ENCODE measurements at regions not wholly inside any gene's neighbourhood (a gene's known extent, or its start where the extent isn't known, plus 50 kb on each side); places are given as distances from the start of the nearest gene placed in this dataset.

DNA sequence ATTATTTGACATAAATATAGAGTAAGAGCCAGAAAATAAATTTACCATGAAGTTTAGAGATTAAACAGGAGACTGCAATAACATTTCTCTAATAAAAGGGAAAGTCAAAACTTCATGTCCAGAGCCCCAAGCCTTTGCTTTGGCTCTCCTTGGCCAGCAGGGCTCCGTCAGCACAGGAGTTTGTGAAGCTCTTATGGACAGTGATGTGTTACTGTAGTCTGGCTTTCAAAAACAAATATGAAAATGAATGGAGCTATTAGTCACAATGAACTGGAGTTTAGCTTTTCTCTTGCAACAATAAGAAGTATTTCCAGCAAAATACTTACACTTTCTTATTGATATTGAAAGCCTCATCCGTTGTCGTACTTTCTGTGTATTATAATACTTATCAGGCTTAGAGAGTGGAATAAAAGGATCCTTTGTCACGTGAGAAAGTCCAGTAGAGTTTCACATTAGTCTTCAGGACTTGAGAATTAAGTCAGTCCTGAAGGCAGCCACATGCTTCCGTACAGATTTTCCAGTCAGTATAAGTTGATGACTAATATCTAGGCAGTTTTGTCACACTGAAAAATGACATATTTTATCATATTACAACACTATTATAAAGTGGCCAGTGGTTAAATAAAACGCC, 117.0 kb upstream of the PRL start:
- Histone ChIP-seq H3K9me2 (ENCODE audit: insufficient read depth) (no peaks in the 10 kb centered on the region), H3K36me3 (ENCODE audit: control insufficient read depth in 1 of 2, insufficient read depth in 2 of 2, low read length in 2 of 2) (no peaks in the 10 kb centered on the region), H3K27me3 (ENCODE audit: insufficient read depth, low read length) (no peaks in the 10 kb centered on the region), H3K9me3 (ENCODE audit: control insufficient read depth in 1 of 2, insufficient read depth in 1 of 2, low read depth in 1 of 2, low read length in 2 of 2) (peaks cover 0 to 3% of the 10 kb centered on the region in 2 experiments; a peak in 1 of 4 replicates), H3K9ac (ENCODE audit: low read length) (no peak overlapping the region), H3K79me2 (ENCODE audit: insufficient read depth, low read length) (no peaks in the 10 kb centered on the region), H3K4me1 (ENCODE audit: control insufficient read depth in 1 of 2, insufficient read depth in 2 of 2, low read length in 2 of 2) (no peaks in the 10 kb centered on the region), H3K4me3 (replicated peaks in 1 of 2; ENCODE audit: low read depth in 1 of 2, low read length in 2 of 2) (no peak overlapping the region), H3K4me2 (ENCODE audit: low read length) (no peak overlapping the region), H4K20me1 (ENCODE audit: insufficient read depth) (no peaks in the 10 kb centered on the region), H3K27ac (ENCODE audit: low read depth, low read length) (no peak overlapping the region), H2AFZ (ENCODE audit: low read depth, low read length, poor library complexity, severe bottlenecking) (no peak overlapping the region)
- no peak for ATAC-seq
- ChIA-PET CTCF (no interaction called here), POLR2A (no interaction called here), RAD21 (ENCODE audit: low non-redundant PET in 1 of 2, low total read pairs in 2 of 2, uncharacterized antibody in 2 of 2, unreplicated experiment in 2 of 2) (no interaction called here)
- intact Hi-C loops (cut with micrococcal nuclease): no loop called here
- no peak for DNase-seq (ENCODE audit: low read depth, low spot score)
- no peak for TF ChIP-seq POLR2A (IDR thresholded peaks at IDR 0.05; ENCODE audit: borderline replicate concordance, extremely low read depth, insufficient read depth, insufficient read length)
- TF ChIP-seq JUND (IDR thresholded peaks at IDR 0.05): no peak
- no peak for TF ChIP-seq POLR2AphosphoS5 (IDR thresholded peaks at IDR 0.05; ENCODE audit: low read depth, low read length)
- TF ChIP-seq SIN3A (IDR thresholded peaks at IDR 0.05; ENCODE audit: low read depth): no peak
- TF ChIP-seq EZH2 (IDR thresholded peaks at IDR 0.05): no peak
- no peak for TF ChIP-seq SRF (IDR thresholded peaks at IDR 0.05; ENCODE audit: low read depth)
- TF ChIP-seq FOSL1 (IDR thresholded peaks at IDR 0.05; ENCODE audit: low read depth): no peak
- no peak for TF ChIP-seq CEBPB (IDR thresholded peaks at IDR 0.05; ENCODE audit: low read depth)
- TF ChIP-seq, protein P1, sequence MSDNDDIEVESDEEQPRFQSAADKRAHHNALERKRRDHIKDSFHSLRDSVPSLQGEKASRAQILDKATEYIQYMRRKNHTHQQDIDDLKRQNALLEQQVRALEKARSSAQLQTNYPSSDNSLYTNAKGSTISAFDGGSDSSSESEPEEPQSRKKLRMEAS (IDR thresholded peaks at IDR 0.05): no peak
- no peak for TF ChIP-seq TCF7L2 (IDR thresholded peaks at IDR 0.05; ENCODE audit: borderline replicate concordance, extremely low read depth, insufficient read depth, insufficient read length)
- no peak for TF ChIP-seq ZNF274 (IDR thresholded peaks at IDR 0.05; ENCODE audit: low read depth, low read length)
- TF ChIP-seq, protein P2, sequence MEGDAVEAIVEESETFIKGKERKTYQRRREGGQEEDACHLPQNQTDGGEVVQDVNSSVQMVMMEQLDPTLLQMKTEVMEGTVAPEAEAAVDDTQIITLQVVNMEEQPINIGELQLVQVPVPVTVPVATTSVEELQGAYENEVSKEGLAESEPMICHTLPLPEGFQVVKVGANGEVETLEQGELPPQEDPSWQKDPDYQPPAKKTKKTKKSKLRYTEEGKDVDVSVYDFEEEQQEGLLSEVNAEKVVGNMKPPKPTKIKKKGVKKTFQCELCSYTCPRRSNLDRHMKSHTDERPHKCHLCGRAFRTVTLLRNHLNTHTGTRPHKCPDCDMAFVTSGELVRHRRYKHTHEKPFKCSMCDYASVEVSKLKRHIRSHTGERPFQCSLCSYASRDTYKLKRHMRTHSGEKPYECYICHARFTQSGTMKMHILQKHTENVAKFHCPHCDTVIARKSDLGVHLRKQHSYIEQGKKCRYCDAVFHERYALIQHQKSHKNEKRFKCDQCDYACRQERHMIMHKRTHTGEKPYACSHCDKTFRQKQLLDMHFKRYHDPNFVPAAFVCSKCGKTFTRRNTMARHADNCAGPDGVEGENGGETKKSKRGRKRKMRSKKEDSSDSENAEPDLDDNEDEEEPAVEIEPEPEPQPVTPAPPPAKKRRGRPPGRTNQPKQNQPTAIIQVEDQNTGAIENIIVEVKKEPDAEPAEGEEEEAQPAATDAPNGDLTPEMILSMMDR (IDR thresholded peaks at IDR 0.05 in 2 of 3, conservative IDR thresholded peaks at IDR 0.05 in 1 of 3; ENCODE audit: borderline replicate concordance in 1 of 3, insufficient read depth in 1 of 3, low read depth in 2 of 3, low read length in 2 of 3): no peak
- TF ChIP-seq ZFX (IDR thresholded peaks at IDR 0.05): no peak
- no TSS peak for BruUV-seq (replicated peaks)

Data from HCT116 (cell line).